OCI-LY3 (cell line): ENCODE measurements at regions not wholly inside any gene's neighbourhood (a gene's known extent, or its start where the extent isn't known, plus 50 kb on each side); places are given as distances from the start of the nearest gene placed in this dataset.

ENCODE experiments used
- CTCF ChIP-seq: fragments of 200-600, 300-600 bp; sonication (generic); IDR thresholded peaks from 2 replicates; pipeline ENCODE4 v1.5.1; 2014; ENCODE audit warnings: antibody characterized with exemption, low read length, low read depth
- EZH2phosphoT487 ChIP-seq: fragments of 200-600 bp; shearing (Covaris generic); IDR thresholded peaks from 2 replicates; pipeline ENCODE4 v1.6.1; 2018; ENCODE audit warnings: antibody characterized with exemption, mixed run types, low read depth

- TF ChIP-seq CTCF: no peak
- no peak for TF ChIP-seq EZH2phosphoT487
Observed at GRCh38 chr2:177138823-177139222, 73.8 kb upstream of the HNRNPA3 start.
